K562 (cell line): ENCODE measurements at regions not wholly inside any gene's neighbourhood (a gene's known extent, or its start where the extent isn't known, plus 50 kb on each side); places are given as distances from the start of the nearest gene placed in this dataset.

Experiments
- CBFA2T2 ChIP-seq: fragments of 450-650 bp; conservative IDR thresholded peaks from 2 replicates; pipeline ENCODE4 v1.6.1; 2017; ENCODE audit warnings: mild to moderate bottlenecking
- CBX2 ChIP-seq: fragments of 200-600 bp; sonication (generic); IDR thresholded peaks from one replicate; pipeline ENCODE4 v1.6.1; 2012; ENCODE audit warnings: mild to moderate bottlenecking, low read length, inconsistent platforms; ENCODE audit not compliant: insufficient read depth, poor library complexity, severe bottlenecking
- ESRRA ChIP-seq: fragments of 450-650 bp; IDR thresholded peaks from 2 replicates; pipeline ENCODE4 v1.6.1; 2014; ENCODE audit warnings: low read depth, mild to moderate bottlenecking, moderate library complexity, borderline replicate concordance
- GABPB1 ChIP-seq: sonication (generic); formaldehyde crosslinking; IDR thresholded peaks from 2 replicates; pipeline ENCODE4 v1.8.0; 2022; ENCODE audit warnings: mild to moderate bottlenecking, missing genetic modification reagents
- MAFK ChIP-seq: IDR thresholded peaks from 2 replicates; pipeline ENCODE4 v1.6.1; 2011; ENCODE audit warnings: low read length, improper control_type of control experiment
- MEIS2 ChIP-seq: fragments of 450-650 bp; IDR thresholded peaks from 2 replicates; pipeline ENCODE4 v1.6.1; 2014; ENCODE audit warnings: mild to moderate bottlenecking; ENCODE audit not compliant: partially characterized antibody
- NCOA4 ChIP-seq: fragments of 450-650 bp; IDR thresholded peaks from 2 replicates; pipeline ENCODE4 v1.6.1; 2018; ENCODE audit warnings: mild to moderate bottlenecking; ENCODE audit not compliant: partially characterized antibody
- NONO ChIP-seq, 2 experiments: fragments of 200-400 bp in 1 of 2; fragments of 450-650 bp in 1 of 2; formaldehyde crosslinking in 1 of 2; IDR thresholded peaks; 2 replicates each; pipeline ENCODE4 v1.6.1; 2017; ENCODE audit warnings: low read depth in 2 of 2, mild to moderate bottlenecking in 2 of 2, moderate library complexity in 2 of 2, low read length in 1 of 2
- PHF20 ChIP-seq: fragments of 450-650 bp; IDR thresholded peaks from 2 replicates; pipeline ENCODE4 v1.6.1; 2018; ENCODE audit not compliant: partially characterized antibody
- POLR3G ChIP-seq: IDR thresholded peaks from 2 replicates; pipeline ENCODE4 v1.6.1; 2011; ENCODE audit not compliant: insufficient read length, insufficient replicate concordance; ENCODE audit errors: extremely low read depth
- SMARCC2 ChIP-seq: fragments of 450-650 bp; IDR thresholded peaks from 2 replicates; pipeline ENCODE4 v1.6.1; 2017; ENCODE audit warnings: antibody characterized with exemption, moderate library complexity, mild to moderate bottlenecking, low read depth
- USF2 ChIP-seq: sonication (generic); formaldehyde crosslinking; IDR thresholded peaks from 2 replicates; pipeline ENCODE4 v1.5.0; 2020; ENCODE audit warnings: missing genetic modification reagents
- YBX1 ChIP-seq: fragments of 450-650 bp; IDR thresholded peaks from 2 replicates; pipeline ENCODE4 v1.7.1; 2016; ENCODE audit warnings: mild to moderate bottlenecking
- ZNF146 ChIP-seq: IDR thresholded peaks from one replicate; pipeline ENCODE4 v1.6.1; 2018; ENCODE audit warnings: missing compliant biosample characterization; ENCODE audit not compliant: unreplicated experiment
- ZNF263 ChIP-seq: sonication (generic); formaldehyde crosslinking; IDR thresholded peaks from 2 replicates; pipeline ENCODE4 v1.8.0; 2022; ENCODE audit warnings: mild to moderate bottlenecking, missing genetic modification reagents, borderline replicate concordance
- ZNF436 ChIP-seq: fragments of 250-450, 450-650 bp; sonication (Bioruptor Pico); formaldehyde crosslinking; IDR thresholded peaks from 2 replicates; pipeline ENCODE4 v1.7.0; 2020; ENCODE audit warnings: mild to moderate bottlenecking
- TF ChIP-seq, protein P1 (sequence below): fragments of 150-350 bp; IDR thresholded peaks from 2 replicates; pipeline ENCODE4 v1.6.1; 2014; ENCODE audit warnings: low read depth, mild to moderate bottlenecking, low read length, borderline replicate concordance
- TF ChIP-seq, protein P2 (sequence below): fragments of 200-800 bp; sonication (Bioruptor generic); IDR thresholded peaks from 2 replicates; pipeline ENCODE4 v1.6.1; 2017; ENCODE audit warnings: missing genetic modification characterization, missing compliant biosample characterization
- TF ChIP-seq, protein P3 (sequence below), 3 experiments: fragments of 200-800 bp in 1 of 3; sonication (Bioruptor generic) in 1 of 3; sonication (generic) in 1 of 3; formaldehyde crosslinking in 1 of 3; IDR thresholded peaks; 2 replicates each; pipeline versions ENCODE4 v1.6.1 to v1.8.0; 2016 to 2022; ENCODE audit warnings: mild to moderate bottlenecking in 2 of 3, missing compliant biosample characterization in 2 of 3, missing genetic modification characterization in 2 of 3, missing genetic modification reagents in 1 of 3
- TF ChIP-seq, protein P4 (sequence below): fragments of 450-650 bp; IDR thresholded peaks from 2 replicates; pipeline ENCODE4 v1.6.1; 2017; ENCODE audit warnings: mild to moderate bottlenecking, moderate library complexity

DNA sequence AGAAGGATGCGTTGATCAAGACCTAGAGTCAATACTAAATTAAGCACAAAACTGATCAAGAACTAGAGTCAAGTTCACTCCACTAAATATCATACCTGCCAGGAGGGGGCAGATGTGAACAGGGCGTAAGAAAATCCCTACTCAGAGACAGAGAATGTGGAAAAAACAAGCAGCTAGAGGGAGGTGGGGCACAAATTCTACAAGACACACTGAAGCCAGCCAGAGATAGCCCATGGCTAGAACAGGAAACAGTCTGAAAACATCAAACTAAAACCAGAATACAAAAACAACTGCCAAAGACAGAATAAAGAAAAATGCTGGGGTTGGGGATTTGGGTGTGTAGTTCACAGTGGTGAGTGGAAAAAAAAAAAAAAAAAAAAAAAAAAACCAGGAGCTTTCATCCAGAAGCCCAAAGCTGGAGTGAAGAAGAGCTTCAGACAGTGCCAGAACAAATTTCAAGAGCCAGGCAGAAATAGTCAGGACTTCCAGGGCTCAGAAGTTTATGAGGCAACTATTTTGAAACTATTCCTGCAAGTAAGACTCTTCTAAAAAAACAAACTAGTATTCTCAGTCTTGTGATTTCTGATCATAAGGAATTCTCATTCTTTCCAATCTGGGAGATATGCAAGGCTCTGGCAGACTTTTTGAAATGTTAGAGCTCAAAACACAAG is 118.3 kb downstream of the CCDC71L start (continued):
- TF ChIP-seq ZNF146 (no peak), USF2 (CRISPR knock-in tag) (no peak), MAFK (no peak), CBFA2T2 (no peak), PHF20 (no peak), NONO (IDR thresholded peaks at IDR 0.05; ENCODE audit: low read depth in 2 of 2, low read length in 1 of 2) (no peak), YBX1 (no peak), ZNF263 (CRISPR knock-in tag) (no peak), ESRRA (peak; percentile 62), MEIS2 (no peak), CBX2 (no peak), GABPB1 (CRISPR knock-in tag) (no peak), ZNF436 (CRISPR knock-in tag) (no peak), POLR3G (no peak), NCOA4 (no peak), SMARCC2 (no peak)
- TF ChIP-seq, protein P1, sequence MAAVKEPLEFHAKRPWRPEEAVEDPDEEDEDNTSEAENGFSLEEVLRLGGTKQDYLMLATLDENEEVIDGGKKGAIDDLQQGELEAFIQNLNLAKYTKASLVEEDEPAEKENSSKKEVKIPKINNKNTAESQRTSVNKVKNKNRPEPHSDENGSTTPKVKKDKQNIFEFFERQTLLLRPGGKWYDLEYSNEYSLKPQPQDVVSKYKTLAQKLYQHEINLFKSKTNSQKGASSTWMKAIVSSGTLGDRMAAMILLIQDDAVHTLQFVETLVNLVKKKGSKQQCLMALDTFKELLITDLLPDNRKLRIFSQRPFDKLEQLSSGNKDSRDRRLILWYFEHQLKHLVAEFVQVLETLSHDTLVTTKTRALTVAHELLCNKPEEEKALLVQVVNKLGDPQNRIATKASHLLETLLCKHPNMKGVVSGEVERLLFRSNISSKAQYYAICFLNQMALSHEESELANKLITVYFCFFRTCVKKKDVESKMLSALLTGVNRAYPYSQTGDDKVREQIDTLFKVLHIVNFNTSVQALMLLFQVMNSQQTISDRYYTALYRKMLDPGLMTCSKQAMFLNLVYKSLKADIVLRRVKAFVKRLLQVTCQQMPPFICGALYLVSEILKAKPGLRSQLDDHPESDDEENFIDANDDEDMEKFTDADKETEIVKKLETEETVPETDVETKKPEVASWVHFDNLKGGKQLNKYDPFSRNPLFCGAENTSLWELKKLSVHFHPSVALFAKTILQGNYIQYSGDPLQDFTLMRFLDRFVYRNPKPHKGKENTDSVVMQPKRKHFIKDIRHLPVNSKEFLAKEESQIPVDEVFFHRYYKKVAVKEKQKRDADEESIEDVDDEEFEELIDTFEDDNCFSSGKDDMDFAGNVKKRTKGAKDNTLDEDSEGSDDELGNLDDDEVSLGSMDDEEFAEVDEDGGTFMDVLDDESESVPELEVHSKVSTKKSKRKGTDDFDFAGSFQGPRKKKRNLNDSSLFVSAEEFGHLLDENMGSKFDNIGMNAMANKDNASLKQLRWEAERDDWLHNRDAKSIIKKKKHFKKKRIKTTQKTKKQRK = no peak
- TF ChIP-seq, protein P2, sequence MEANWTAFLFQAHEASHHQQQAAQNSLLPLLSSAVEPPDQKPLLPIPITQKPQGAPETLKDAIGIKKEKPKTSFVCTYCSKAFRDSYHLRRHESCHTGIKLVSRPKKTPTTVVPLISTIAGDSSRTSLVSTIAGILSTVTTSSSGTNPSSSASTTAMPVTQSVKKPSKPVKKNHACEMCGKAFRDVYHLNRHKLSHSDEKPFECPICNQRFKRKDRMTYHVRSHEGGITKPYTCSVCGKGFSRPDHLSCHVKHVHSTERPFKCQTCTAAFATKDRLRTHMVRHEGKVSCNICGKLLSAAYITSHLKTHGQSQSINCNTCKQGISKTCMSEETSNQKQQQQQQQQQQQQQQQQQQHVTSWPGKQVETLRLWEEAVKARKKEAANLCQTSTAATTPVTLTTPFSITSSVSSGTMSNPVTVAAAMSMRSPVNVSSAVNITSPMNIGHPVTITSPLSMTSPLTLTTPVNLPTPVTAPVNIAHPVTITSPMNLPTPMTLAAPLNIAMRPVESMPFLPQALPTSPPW (CRISPR knock-in tag) = peak; percentile 78
- TF ChIP-seq, protein P3, sequence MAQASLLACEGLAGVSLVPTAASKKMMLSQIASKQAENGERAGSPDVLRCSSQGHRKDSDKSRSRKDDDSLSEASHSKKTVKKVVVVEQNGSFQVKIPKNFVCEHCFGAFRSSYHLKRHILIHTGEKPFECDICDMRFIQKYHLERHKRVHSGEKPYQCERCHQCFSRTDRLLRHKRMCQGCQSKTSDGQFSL (CRISPR knock-in tag; IDR thresholded peaks at IDR 0.05) = no peak
- TF ChIP-seq, protein P3 (tag; IDR thresholded peaks at IDR 0.05) = no peak
- TF ChIP-seq, protein P4, sequence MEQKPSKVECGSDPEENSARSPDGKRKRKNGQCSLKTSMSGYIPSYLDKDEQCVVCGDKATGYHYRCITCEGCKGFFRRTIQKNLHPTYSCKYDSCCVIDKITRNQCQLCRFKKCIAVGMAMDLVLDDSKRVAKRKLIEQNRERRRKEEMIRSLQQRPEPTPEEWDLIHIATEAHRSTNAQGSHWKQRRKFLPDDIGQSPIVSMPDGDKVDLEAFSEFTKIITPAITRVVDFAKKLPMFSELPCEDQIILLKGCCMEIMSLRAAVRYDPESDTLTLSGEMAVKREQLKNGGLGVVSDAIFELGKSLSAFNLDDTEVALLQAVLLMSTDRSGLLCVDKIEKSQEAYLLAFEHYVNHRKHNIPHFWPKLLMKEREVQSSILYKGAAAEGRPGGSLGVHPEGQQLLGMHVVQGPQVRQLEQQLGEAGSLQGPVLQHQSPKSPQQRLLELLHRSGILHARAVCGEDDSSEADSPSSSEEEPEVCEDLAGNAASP = no peak
